GM12864 (cell line): ENCODE measurements at regions not wholly inside any gene's neighbourhood (a gene's known extent, or its start where the extent isn't known, plus 50 kb on each side); places are given as distances from the start of the nearest gene placed in this dataset.

ENCODE experiments used
- DNase-seq: peaks from one replicate; pipeline ENCODE4 v3.0.0-alpha.2; 2011; ENCODE audit warnings: low read depth
- H3K4me3 ChIP-seq: 2 replicates; pipeline ENCODE4 v1.5.1; 2011; ENCODE audit warnings: mild to moderate bottlenecking, low read depth, low read length, control low read depth
- CTCF ChIP-seq: IDR thresholded peaks from 2 replicates; pipeline ENCODE4 v1.5.1; 2011; ENCODE audit warnings: low read depth, mild to moderate bottlenecking, moderate library complexity, low read length, control low read depth, inconsistent platforms; ENCODE audit errors: missing control alignments

DNA sequence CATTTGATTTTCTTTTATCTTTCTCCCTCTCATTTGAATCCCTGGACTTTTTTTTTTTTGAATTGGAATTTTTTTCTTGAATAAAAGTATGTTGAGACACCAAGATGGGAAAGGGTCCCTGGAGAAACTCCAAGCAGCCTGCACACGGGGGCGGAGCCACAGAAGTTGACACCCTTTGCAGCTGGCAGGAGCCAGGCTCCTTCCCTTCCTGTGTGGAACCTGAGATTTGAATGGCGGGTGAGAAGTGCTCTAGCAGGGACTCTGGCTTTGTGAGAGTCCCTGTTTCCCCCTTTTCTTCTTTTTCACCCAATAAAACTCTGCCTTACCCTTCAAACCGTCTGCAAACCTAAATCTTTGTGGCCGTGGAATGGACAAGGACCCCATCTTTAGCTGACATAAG is 1381.0 kb upstream of the MIR17HG start:
- TF ChIP-seq CTCF, result no peak
- no peak for DNase-seq
- H3K4me3 ChIP-seq, result no peak overlapping the region

DNA sequence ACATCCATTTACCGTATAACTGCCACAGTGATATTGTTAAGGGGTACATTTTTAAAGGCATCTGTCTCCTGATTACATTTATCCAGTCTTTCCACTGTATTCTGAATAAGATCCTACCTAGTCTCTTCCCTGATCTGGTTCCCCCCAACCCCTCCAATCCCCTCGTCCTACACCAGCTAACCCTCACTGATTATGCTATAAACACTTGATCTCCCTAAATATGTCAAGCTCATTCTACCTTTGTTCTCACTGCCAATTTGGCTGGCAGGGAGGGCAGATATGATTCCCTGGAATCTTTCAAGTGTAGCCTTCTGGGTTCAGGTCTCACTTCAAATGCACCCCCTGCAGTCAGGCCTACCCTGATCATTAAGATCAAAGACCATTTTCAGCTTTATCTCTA is 1379.8 kb upstream of the MIR17HG start:
- no peak for TF ChIP-seq CTCF
- no peak for DNase-seq
- H3K4me3 ChIP-seq, result no peak overlapping the region

DNA sequence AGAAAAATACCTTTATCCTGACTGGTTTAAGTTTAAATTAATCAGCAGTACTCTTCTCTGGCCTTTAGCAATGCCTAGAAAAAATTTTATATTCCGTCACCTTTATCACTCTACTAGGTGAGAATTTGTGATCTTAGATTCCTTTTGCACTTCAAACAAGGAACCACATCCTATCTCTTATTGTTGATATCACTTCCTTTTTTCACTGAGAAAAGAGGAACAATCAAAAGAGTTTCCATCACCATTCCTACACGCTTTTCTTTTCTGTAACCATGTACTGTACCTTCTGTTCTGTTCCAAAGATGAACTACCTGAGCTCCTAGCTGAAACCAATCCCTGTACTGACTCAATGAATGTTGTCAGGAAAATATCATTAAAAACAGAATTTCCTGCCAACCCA is 1379.0 kb upstream of the MIR17HG start:
- DNase-seq, result no peak
- H3K4me3 ChIP-seq, result no peak overlapping the region
- TF ChIP-seq CTCF, result no peak

- DNase-seq, result no peak
- no peak for TF ChIP-seq CTCF
- H3K4me3 ChIP-seq, result no peak overlapping the region
Observed at GRCh38 chr13:89970353-89970709, 1377.2 kb upstream of the MIR17HG start.

DNA sequence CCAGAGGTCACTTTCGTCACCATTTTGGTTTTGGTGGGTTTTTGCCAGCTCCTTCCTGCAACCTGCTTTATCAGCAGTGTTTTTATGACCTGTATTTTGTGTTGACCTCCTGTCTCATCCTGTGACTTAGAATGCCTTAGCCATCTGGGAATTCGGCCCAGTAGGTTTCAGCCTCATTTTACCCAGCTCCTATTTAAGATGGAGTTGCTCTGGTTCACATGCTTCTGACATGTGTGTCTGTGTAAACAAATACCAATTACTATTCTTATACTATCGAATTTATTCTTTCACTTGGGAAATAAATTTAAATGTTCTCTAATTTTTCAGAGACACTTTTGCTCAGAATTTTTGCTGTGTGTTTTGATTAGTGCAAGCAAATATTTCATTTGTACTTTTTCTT is 1370.3 kb upstream of the MIR17HG start:
- DNase-seq, result no peak
- no peak for TF ChIP-seq CTCF
- no peak overlapping the region for H3K4me3 ChIP-seq

DNA sequence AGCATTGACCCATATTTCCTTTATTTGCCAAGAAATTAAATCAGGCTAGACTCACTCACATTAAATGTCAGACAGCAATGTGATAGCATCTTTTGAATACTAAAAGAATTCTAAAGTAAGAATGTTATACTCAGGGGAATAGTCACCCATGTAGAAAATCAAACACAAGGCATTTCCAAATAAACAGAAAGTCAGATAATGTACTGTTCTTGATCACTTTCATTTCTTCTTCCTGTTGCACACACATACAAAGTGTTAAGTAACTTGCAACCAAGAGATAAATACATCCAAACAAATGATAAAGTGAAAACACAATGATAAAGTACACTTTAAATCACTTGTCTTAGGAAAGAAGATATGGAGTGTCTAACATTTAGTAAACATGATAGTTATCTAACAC is 1366.6 kb upstream of the MIR17HG start:
- H3K4me3 ChIP-seq, result no peak overlapping the region
- TF ChIP-seq CTCF, result no peak
- DNase-seq, result no peak

- H3K4me3 ChIP-seq, result no peak overlapping the region
- no peak for DNase-seq
- TF ChIP-seq CTCF, result no peak
Observed at GRCh38 chr13:89982407-89983095, 1364.9 kb upstream of the MIR17HG start.
